ENCODE measurements at regions not wholly inside any gene's neighbourhood (a gene's known extent, or its start where the extent isn't known, plus 50 kb on each side); places are given as distances from the start of the nearest gene placed in this dataset.
"Not testable (repeated sequence)": the region's sequence is repeated elsewhere in the genome, so short reads cannot be mapped to it uniquely, and the experiment has no call there.

DNA sequence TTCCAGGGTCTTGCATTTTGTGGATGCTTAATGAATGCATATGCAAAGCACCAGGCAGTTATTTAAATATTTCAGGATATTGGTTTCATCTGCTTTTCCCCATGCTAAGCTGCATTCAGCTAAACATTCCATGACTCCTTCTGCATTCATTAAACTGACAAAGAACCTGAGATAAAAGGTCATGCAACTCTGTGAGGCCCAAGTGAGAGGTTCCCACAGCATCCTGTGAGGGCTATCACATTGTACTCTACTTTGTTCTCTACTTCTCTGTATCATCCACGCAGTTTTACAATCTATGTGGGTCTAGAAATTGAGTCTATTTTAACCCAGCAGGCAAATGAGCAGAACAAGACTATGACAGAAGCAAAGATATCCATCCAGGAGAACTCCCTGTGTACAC is 86.4 kb upstream of the PRSS16 start:
- DNase-seq = no peak

DNA sequence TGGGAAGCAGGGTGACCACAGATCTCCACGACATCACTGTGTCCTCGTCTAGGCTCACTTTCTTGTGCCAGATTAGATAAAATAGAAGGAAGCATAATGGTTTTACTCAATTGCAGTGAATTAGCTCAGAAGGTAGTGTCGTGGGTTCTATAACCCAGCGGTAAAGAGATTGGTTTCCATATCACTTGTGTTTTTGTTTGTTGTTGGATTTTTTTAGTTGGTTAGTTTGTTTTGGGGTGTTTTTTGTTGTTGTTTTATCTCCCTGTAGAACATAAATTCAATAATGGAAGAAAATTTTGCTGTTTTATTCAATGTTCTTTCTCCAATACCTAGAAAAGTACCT is 85.9 kb upstream of the PRSS16 start:
- DNase-seq = no peak

DNA sequence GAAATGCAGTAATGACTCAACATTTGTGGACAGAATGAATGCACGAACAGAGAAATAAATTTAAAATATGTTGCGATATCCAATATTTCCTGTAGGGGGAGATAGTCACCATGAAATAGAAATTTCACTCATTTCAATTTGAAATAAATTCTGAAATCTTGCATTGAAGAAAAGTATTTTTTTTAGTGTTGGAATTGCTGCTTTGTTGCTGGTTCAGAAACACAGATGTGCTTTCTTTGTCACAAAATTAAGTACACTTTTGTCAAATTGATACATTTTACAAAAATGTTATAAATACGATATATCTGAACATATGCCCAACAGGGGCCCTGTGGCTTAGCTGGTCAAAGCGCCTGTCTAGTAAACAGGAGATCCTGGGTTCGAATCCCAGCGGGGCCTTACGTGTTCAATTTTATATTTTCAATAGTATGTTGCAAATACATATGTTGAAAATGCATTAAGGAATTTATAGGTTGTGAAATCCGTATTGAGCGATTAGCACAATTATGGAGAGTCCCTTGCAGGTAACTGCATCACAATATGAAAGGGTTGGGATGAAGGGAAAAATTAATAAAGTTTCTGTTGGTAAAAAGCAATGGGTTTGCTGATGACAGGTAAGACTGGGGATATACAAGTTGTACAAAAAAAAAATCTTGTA is 85.4 kb upstream of the PRSS16 start:
- DNase-seq = peak; percentile 23

DNA sequence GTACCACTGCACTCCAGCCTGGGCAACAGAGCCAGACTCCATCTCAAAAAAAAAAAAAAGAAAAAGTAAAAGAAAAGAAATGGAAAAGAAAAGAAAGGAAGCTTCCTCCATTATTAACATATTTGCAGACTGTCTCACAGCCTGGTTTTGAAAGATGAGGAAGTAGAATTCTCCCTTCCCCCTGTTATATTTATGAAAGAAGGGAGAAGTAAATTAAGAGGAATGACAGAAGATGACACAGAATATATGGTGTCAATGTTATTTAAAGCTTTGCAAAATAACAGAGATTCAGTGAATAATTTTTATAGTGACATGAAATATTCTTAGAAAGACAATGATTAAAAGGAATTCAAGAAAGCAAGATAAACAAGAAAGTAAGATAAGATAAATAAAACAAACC is 83.7 kb upstream of the PRSS16 start:
- no peak for DNase-seq

DNA sequence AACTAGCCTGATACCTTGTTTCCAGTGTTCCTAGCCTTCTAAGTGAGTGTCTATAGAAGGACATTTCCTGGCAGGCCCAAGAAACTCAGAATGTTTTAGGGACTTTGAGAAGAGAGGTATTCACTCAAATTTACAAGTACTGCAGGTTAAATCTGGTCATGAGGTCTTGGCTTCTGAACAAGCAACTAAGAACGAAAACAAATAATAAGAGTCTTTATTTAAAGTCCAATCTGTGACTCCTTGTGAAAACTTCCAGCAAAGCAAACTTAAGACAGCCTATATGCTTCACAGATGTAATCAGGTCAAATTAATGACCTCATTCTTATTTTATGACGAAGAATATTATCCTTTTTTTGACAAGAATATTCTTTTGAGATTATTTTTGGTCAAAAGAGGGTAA is 79.4 kb upstream of the PRSS16 start:
- no peak for DNase-seq

DNA sequence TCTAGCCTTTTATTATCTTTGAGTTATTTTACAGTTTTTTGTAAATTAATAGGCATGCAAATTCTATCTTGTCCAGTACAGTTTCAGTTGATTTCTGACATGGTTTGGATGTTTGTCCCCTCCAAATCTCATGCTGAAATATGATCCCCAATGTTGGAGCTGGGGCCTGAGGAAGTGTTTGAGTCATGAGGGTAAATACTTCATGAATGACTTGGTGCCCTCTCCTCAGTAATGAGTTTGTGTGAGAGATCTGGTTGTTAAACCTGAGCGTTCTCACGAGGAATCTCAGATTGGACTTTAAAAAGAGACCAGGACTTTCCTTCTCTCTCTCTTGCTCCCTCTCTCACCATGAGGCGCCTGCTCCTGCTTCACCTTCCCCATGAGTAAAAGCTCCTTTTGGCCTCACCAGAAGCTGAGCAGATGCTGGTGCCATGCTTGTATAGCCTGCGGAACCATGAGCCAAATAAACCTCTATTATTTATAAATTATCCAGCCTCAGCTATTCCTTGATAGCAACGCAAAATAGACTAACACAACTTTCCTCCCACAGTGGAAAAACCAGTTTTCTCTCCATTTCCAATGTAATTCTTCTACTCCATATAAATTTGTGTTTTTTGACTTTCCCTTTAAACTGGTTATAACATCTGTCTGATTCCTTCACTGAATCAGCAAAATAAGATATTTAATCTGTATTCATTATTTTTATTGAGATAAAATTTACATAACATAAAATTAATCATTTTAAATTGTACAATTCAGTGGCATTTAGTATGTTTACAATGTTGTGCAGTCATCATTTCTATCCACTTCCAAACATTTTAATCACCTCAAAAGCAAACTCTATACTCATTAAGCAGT is 78.7 kb upstream of the PRSS16 start:
- DNase-seq = no peak

DNA sequence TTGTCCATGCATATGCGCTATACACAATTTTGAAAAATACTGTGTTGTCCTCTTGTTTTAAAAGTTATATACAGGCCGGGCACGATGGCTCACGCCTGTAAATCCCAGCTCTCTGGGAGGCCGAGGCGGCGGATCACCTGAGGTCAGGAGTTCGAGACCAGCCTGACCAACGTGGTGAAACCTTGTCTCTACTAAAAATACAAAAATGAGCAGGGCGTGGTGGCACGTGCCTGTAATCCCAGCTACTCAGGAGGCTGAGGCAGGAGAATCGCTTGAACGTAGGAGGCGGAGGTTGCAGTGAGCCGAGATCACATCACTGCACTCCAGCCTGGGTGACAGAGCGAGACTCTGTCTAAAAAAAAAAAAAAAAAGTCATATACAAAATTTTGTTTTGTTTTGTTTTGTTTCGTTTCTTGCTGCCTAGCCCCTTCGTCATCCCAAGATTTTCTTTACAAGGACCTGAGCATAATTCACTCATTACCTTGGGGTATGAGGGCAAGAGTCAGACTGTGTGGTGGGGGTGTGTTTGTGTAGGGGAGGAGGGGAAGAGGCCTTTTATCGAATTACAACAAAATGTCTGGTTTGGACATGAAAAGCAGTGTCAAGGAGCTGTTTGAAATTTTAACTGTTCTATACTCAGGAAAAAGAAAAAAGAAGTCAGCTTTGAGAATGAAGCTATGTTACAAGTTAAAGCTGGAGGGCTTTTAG is 74.8 kb upstream of the PRSS16 start:
- DNase-seq = not testable (repeated sequence)

DNA sequence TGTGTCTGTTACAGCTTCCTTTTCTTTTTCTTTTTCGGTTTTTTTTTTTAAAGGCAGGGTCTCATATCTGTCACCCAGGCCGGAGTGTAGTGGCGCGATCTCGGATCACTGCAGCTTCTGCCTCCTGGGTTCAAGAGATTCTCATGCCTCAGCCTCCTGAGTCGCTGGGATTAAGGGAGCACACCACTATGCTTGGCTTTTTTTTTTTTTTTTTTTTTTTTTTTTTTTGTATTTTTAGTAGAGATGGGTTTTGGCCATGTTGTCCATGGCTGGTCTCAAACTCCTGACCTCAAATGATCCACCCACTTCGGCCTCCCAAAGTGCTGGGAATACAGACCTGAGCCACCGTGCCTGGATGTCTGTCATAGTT is 74.3 kb upstream of the PRSS16 start:
- DNase-seq = not testable (repeated sequence)

DNA sequence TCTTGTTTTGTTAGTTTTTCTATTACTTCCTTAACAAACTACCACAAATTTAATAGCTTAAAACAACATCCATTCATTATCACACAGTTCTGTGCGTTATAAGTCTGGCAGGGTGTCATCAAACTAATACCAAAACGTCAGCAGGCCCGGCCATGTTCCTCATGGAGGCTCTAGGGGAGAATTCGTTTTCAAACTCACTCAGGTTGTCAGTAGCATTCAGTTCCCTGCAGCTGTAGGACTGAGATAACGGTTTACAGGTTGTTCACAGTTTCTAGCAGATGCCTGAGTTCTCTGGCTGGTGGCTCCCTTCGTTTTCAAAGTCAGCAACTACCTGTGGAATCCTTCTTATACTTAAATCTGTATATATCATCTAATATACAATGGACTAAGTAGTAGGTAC is 72.5 kb upstream of the PRSS16 start:
- no peak for DNase-seq

DNA sequence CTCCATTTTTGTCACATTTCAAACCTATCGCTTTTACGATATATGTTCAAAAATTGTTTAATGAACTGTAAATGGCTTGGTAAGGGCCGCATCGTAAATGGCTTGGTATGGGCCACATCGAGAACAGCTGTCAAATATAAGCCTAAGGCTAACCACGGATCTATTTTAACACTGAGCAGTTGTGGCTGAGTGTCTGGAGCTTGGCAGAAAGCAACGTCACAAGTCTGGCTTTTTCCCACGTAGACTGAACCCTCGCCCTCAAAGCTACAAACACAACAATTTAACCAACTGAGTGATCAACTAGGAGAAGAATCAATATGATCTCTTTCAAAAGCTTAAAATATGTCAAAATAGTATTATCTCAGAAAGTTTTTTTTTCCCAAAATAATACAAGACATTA is 71.4 kb upstream of the PRSS16 start:
- DNase-seq = peak; percentile 36

DNA sequence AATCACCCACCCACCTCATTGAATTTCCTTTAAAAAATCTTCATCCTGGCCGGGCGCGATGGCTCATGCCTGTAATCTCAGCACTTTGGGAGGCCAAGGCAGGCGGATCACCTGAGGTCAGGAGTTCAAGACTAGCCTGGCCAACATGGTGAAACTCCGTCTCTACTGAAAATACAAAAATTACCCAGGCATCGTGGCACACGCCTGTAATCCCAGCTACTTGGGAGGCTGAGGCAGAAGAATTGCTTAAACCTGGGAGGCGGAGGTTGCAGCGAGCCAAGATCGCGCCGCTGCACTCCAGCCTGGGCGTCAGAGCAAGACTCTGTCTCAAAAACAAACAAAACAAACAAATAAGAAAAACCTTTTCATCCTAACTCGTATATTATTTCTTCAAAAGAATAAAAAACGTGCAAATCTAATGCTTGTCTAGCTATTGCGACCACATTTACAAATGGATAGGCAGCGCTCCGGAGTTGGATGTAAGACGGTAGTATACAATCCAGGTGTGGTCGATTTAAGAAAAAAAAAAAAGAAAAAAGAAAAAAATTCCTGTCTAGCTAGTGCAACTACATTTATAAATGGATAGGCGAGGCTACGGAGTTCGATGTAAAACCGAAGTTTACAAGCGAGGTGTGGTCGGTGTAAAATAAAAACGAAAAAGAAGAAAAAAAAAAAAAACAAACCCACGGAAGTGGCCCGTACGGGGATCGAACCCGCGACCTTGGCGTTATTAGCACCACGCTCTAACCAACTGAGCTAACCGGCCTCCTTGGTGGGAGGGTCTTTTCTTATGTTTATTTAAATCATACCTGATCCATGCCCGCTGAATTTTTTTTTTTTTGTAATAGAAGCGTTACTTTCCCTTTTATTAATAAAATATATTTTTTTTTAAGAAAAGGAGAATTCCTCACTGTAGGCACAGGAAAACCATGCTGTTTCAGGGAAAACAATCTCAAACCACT is 70.7 kb upstream of the PRSS16 start:
- peak; percentile 41 for DNase-seq

DNA sequence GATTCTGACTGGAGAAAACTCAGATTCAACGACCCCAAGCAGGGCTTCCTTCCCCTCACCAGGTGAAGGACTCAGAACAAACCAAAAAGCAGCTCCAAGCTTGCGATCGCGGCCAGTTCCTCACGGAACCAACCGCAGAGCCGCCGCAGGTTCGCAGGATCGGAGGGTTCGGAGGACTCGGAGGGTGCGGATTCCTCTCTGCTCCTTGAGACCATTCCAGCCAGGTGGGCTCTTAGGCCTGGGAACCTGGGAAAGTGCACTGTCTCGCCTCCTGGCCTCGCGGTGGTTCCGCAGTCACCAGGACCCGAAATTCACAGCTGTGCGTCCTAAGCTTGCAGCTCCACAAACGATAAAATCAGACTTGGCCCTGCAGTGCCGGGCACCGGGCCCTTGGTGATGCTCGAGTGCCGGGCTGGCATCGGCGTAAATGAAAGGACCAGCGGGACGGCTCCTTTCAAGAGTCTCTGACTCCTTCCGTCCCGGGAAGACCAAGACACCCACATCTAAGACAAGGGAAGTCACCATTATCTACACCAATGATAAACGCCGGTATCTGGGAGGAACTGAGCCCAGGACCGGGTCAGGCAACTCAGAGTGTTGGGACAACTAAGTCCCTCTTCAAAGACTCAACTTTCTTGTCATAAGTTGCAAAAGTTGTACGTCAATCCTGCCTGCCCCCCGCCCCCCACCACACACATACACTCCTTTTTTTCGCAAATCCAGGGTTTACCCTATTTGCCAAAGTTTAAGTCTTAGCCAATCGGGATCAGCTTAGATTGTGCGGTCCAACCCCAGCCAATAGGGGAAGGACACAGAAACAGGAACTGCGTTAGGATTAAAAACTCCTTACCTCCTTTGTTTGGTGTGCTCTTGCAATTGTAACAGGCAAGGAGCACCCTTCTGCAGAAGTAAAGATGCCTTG is 69.8 kb upstream of the PRSS16 start:
- DNase-seq = peak; percentile 70

DNA sequence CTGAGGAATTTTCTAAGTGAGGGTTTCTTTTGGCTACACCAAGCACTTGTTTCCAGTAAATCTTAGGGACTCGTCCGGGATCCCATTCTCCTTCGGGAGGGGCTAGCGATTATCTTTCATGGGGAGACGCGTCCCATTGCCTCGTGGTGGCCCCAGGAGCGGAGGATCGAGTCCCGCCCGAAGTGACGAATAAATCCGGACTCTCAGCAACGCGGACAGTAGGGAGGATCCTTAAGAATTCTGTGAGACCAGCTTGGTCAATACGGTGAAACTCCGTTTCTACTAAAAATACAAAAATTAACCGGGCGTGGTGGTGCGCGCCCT is 69.1 kb upstream of the PRSS16 start:
- no peak for DNase-seq

DNA sequence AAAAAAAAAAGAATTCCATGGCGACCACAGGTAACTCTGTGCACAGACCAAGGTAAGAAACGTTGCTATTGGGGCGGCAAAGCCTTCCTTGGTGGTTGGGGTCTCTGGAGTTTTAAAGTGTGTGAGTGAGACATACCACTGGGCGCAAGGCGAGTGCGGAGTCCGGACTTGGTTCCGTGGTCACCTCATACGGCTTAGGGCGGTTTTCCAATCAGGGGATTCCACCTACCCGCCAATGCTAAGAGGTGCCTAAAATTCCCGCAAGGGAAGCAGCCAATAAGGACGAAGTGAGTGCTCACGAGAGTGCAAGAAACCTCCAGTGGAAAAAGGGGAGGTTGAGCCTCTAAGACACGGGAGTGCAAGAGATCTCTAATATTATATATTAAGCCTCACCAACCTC is 68.6 kb upstream of the PRSS16 start:
- DNase-seq = no peak

DNA sequence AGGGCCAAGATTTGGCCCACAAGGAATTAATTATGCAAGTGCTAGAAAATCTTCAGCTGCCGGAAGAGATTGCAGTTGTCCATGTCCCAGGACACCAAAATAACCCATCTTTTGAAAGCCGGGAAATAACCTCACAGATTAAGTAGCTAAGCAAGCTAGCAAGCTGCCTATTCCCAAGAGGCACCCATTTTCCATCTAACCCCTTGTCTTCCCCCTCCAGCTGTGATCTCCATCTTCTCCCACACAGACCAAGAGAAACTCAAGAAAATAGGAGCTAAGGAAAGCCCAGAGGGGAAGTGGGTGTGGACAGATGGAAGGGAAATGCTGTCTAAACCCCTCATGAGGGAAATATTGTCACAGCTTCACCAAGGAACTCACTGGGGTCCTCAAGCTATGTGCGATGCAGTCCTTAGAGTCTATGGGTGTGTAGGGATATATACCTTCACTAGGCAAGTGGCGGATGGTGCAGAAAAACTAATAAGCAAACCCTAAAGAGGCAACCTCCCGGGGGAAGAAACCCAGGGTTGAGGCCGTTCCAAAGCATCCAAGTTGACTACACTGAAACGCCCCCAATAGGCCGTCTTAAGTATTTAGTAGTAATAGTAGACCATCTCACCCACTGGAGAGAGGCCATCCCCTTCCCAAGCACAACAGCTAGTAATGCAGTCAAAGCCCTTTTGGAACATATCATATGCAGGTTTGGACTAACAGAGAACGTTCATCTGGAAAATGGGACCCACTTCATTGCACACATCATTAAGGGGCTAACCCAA is 64.3 kb upstream of the PRSS16 start:
- DNase-seq = peak; percentile 24

DNA sequence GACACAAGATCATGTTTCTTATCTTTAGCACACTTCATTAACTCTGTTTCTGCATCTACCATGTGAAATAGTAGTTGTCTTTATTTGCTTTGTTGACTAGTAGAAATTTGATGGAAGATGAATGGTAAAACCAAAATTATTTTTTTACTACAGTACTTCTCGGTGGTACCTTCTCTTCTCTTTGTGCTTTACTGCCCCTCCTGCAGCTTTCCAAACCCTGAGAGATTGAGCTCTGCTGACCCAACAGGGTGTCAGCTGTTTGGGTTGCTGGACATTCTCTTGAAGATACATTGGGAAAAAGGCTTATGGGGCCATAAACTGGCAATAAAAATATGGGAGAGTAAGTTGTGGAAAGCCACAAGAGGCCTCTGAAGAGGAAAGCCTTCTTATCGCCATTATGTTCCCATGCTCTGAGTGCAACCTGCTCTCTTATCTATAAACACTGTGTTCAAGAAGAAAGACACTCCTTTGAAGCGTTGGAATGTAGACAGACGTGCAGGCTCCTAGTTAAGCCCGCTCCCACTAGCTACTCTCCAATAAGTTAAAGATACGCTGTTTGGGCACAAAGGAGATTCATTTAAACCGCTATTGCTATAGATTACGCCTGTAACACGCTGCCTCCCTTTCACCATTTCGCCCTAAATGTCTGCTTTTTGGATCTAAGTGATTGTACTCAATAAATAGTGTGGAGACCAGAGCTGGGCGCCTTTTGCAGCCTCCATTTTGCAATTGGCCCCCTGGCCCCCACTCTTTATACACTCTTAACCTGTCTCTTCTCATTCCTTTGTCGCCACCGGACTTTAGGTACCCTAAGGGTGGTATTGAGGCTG is 60.1 kb upstream of the PRSS16 start:
- DNase-seq = no peak

DNA sequence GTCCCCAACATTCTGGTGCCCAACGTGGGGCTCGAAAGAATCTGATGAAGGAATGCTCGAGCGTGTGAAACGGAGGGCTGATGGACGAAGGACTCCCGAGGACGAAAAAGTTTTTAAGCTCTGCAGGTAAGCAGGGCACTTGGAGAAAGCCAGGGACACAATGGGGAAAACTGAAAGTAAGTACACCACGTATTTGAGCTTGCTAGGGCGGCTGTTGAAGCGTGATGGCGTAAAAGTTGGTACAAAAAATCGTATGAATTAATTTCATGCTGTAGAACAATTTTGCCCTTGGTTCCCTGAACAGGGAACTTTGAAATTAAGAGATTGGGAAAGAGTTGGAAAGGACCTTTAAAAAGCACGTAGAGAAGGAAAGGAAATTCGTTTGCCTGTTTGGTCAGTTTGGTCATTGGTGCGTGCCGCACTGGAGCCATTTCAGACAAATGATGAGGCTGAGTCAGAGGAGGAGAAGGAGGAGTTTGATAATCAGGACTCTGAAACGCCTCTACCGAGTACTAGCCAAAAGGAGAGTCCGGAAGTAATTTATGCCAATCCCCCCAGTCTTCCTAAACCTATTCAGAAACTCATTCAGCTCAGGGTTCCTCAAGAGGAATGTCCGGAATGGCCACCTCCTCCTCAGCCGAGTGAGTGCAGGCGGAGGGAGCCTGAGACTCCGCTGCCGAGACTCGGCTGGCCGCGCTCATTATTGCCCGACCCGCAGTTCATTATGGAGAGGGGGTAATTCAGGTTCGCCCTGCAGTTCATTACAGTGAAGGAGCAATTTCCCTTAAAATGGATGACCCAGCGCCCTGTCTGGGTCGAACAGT is 59.2 kb upstream of the PRSS16 start:
- DNase-seq = peak; percentile 67

DNA sequence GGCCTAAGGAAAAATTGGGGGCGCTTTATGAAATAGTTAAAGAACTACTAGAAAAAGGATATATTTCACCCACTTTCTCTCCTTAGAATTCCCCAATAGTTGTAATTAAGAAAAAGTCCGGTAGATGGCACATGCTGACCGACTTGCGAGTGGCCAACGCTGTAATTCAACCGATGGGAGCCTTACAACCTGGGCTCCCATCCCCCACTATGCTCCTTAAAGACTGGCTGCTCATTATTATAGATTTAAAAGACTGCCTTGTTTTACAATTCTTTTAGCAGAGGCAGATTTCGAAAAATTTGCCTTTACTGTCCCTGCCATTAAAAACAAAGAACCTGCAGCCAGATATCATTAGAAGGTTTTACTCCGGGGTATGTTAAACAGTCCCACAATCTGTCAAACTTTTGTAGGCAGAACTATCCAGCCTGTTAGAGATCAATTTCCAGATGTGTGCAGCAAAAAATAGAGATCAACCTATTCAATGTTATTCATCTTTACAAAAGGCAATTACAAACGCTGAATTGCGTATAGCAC is 58.5 kb upstream of the PRSS16 start:
- DNase-seq = peak; percentile 68
